ENCODE measurements at regions not wholly inside any gene's neighbourhood (a gene's known extent, or its start where the extent isn't known, plus 50 kb on each side); places are given as distances from the start of the nearest gene placed in this dataset.

DNA sequence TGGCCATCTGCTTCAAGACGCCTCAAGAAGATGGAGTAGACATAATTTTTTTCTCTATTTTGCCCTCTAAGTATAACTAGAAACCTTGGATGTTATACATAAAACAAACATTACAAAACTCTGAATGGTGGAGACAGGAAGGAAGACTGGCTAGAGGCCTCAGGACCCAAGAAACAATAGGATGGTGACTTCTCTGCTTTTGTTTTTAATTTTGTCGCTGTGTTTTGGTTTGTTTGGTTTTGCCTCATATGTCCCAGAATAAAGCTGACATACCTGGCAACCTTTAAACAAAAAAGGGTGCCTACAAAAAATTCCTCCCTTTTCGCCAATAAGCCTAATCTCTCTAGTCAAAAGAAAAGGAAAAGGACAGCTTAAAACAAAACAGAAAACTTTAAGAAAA, 109.1 kb downstream of the PPP4R3C start:
- no peaks in the 10 kb centered on the region for H3K9me2 ChIP-seq (ENCODE audit: insufficient read depth)
- no peak overlapping the region for H3K9ac ChIP-seq
- no peak overlapping the region for H3K27ac ChIP-seq
- in situ Hi-C loops (cut with MboI) = no loop called here
- H3F3A ChIP-seq (ENCODE audit: insufficient read depth) = no peaks in the 10 kb centered on the region
- H3K4me3 ChIP-seq = no peak overlapping the region
- no peaks in the 10 kb centered on the region for H3K79me2 ChIP-seq (ENCODE audit: insufficient read depth)
- TF ChIP-seq EZH2phosphoT487 (IDR thresholded peaks at IDR 0.05; ENCODE audit: insufficient read depth, low read depth) = no peak
- TF ChIP-seq EZH2 (IDR thresholded peaks at IDR 0.05; ENCODE audit: insufficient read depth, poor library complexity, severe bottlenecking) = no peak
- H4K20me1 ChIP-seq (ENCODE audit: insufficient read depth) = no peaks in the 10 kb centered on the region
- no peaks in the 10 kb centered on the region for H3K4me1 ChIP-seq (ENCODE audit: insufficient read depth)
- H2AFZ ChIP-seq = no peak overlapping the region
- no peak overlapping the region for H3K4me2 ChIP-seq (ENCODE audit: unreplicated experiment)
- no peak for DNase-seq
- 18 to 27% methylated on average over 3 of the region's 3 CpGs for WGBS, 2 experiments (ENCODE audit: low coverage in 1 of 2, low lambda C conversion rate in 2 of 2, missing lambda C conversion rate in 2 of 2)
- H3K9me3 ChIP-seq (ENCODE audit: low read depth) = no peaks in the 10 kb centered on the region
- no peaks in the 10 kb centered on the region for H3K36me3 ChIP-seq (ENCODE audit: low read depth)
- H3K27me3 ChIP-seq (replicated peaks; ENCODE audit: insufficient read depth) = no peaks in the 10 kb centered on the region

DNA sequence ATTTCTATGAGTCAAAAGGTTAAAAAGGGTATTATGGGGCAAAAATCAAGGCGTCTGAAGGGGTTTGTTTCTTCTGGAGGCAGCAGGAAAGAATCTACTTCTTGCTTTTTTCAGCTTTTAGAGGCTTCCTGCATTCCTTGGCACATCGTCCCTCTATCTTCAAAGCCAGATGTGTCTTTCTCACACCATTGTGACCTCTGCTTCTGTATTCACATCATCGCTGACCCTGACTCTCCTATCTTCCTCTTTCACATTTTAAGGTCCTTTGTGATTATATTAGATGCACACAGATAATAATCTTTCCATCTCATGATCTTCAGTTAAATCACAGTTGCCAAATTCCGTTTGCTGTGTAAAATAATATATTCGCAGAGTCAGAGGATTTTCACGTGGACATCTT, 112.7 kb downstream of the PPP4R3C start:
- no peaks in the 10 kb centered on the region for H3K27me3 ChIP-seq (replicated peaks; ENCODE audit: insufficient read depth)
- no peaks in the 10 kb centered on the region for H3K36me3 ChIP-seq (ENCODE audit: low read depth)
- TF ChIP-seq EZH2phosphoT487 (IDR thresholded peaks at IDR 0.05; ENCODE audit: insufficient read depth, low read depth) (no peak), EZH2 (IDR thresholded peaks at IDR 0.05; ENCODE audit: insufficient read depth, poor library complexity, severe bottlenecking) (no peak)
- WGBS, 2 experiments (ENCODE audit: low coverage in 1 of 2, low lambda C conversion rate in 2 of 2, missing lambda C conversion rate in 2 of 2) = 27 to 43% methylated on average over 6 of the region's 6 CpGs
- no peak overlapping the region for H2AFZ ChIP-seq
- no peaks in the 10 kb centered on the region for H3K9me2 ChIP-seq (ENCODE audit: insufficient read depth)
- H3K79me2 ChIP-seq (ENCODE audit: insufficient read depth) = no peaks in the 10 kb centered on the region
- no peaks in the 10 kb centered on the region for H3K4me1 ChIP-seq (ENCODE audit: insufficient read depth)
- no peak overlapping the region for H3K27ac ChIP-seq
- no peak overlapping the region for H3K4me2 ChIP-seq (ENCODE audit: unreplicated experiment)
- in situ Hi-C loops (cut with MboI) = no loop called here
- no peak for DNase-seq
- no peak overlapping the region for H3K9ac ChIP-seq
- H3K4me3 ChIP-seq = no peak overlapping the region
- no peaks in the 10 kb centered on the region for H3F3A ChIP-seq (ENCODE audit: insufficient read depth)
- H4K20me1 ChIP-seq (ENCODE audit: insufficient read depth) = no peaks in the 10 kb centered on the region
- no peaks in the 10 kb centered on the region for H3K9me3 ChIP-seq (ENCODE audit: low read depth)

DNA sequence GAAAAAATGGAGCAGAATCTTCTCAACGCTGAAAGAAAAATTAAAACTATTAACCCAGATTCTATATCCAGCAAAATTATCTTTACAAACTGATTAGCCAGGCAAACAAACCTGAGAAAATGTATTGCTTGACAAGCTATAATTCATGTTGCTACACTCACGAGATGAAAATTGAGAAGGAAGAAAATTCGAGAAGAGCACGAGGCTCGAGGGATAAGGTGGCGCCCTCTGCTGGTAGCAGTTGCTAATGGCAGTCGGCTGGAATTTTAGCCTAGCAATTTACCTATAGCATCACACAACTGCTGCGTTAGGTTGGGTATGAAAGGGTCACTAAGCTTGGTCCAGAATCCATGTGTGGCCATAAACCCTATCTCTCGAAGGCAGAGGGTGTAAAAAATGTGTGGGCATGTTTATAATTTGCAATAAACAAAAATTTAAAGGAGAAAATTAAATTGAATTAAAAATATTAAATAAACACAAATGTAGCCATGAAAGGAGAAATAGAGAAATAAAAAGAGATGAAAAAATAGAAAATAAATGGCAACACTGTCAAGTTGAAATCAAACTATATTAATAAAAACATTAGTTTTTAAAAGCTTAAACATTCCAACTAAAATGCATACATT, 126.6 kb downstream of the PPP4R3C start:
- H4K20me1 ChIP-seq (ENCODE audit: insufficient read depth) = no peaks in the 10 kb centered on the region
- peak overlapping the region; percentile 54; the same call in 1 of the 2 replicates for H3K4me3 ChIP-seq
- H3K9me3 ChIP-seq (ENCODE audit: low read depth) = no peaks in the 10 kb centered on the region
- H3K36me3 ChIP-seq (ENCODE audit: low read depth) = no peaks in the 10 kb centered on the region
- H2AFZ ChIP-seq = peak overlapping the region; percentile 62; the same call in 1 of the 2 replicates
- DNase-seq = peak; percentile 34
- TF ChIP-seq EZH2phosphoT487 (IDR thresholded peaks at IDR 0.05; ENCODE audit: insufficient read depth, low read depth) = no peak
- no peak overlapping the region for H3K9ac ChIP-seq
- no peaks in the 10 kb centered on the region for H3K27me3 ChIP-seq (replicated peaks; ENCODE audit: insufficient read depth)
- no peaks in the 10 kb centered on the region for H3K9me2 ChIP-seq (ENCODE audit: insufficient read depth)
- H3K79me2 ChIP-seq (ENCODE audit: insufficient read depth) = no peaks in the 10 kb centered on the region
- H3F3A ChIP-seq (ENCODE audit: insufficient read depth) = no peaks in the 10 kb centered on the region
- peak overlapping the region; percentile 65 for H3K4me2 ChIP-seq (ENCODE audit: unreplicated experiment)
- in situ Hi-C loops (cut with MboI) = no loop called here
- no peaks in the 10 kb centered on the region for H3K4me1 ChIP-seq (ENCODE audit: insufficient read depth)
- WGBS, 2 experiments (ENCODE audit: low coverage in 1 of 2, low lambda C conversion rate in 2 of 2, missing lambda C conversion rate in 2 of 2) = 2 to 4% methylated on average over 9 of the region's 9 CpGs
- no peak overlapping the region for H3K27ac ChIP-seq

DNA sequence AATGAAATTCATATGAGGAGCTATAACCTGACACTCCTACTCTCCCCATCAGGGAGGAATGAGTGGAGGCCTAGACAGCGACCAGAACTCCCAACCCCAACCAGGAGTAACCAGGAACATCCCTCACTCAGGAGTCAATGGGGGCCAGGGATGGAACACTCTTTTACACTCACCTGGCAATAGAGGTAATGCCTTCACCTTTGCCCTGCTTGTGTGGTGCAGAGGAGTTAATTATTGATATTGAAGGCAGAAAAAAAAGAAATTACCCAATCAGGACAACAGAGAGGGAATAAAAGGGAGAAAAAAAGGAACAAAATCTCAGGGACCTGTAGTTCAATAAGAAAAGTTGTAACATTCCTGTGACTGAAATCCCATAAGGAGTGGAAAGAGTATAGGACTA, 141.5 kb downstream of the PPP4R3C start:
- Histone ChIP-seq H3K9ac (no peak overlapping the region), H3K4me3 (no peak overlapping the region), H3K9me3 (ENCODE audit: low read depth) (no peaks in the 10 kb centered on the region), H3K9me2 (ENCODE audit: insufficient read depth) (no peaks in the 10 kb centered on the region), H3F3A (ENCODE audit: insufficient read depth) (no peaks in the 10 kb centered on the region), H2AFZ (no peak overlapping the region), H3K79me2 (ENCODE audit: insufficient read depth) (no peaks in the 10 kb centered on the region), H4K20me1 (ENCODE audit: insufficient read depth) (no peaks in the 10 kb centered on the region), H3K4me1 (ENCODE audit: insufficient read depth) (no peaks in the 10 kb centered on the region), H3K27me3 (replicated peaks; ENCODE audit: insufficient read depth) (no peaks in the 10 kb centered on the region), H3K4me2 (ENCODE audit: unreplicated experiment) (no peak overlapping the region), H3K36me3 (ENCODE audit: low read depth) (no peaks in the 10 kb centered on the region), H3K27ac (no peak overlapping the region)
- WGBS, 2 experiments (ENCODE audit: low coverage in 1 of 2, low lambda C conversion rate in 2 of 2, missing lambda C conversion rate in 2 of 2) = 0 to 15% methylated on average over 1 of the region's 1 CpG
- in situ Hi-C loops (cut with MboI) = no loop called here
- TF ChIP-seq EZH2 (IDR thresholded peaks at IDR 0.05; ENCODE audit: insufficient read depth, poor library complexity, severe bottlenecking) = no peak
- TF ChIP-seq EZH2phosphoT487 (IDR thresholded peaks at IDR 0.05; ENCODE audit: insufficient read depth, low read depth) = no peak
- no peak for DNase-seq

DNA sequence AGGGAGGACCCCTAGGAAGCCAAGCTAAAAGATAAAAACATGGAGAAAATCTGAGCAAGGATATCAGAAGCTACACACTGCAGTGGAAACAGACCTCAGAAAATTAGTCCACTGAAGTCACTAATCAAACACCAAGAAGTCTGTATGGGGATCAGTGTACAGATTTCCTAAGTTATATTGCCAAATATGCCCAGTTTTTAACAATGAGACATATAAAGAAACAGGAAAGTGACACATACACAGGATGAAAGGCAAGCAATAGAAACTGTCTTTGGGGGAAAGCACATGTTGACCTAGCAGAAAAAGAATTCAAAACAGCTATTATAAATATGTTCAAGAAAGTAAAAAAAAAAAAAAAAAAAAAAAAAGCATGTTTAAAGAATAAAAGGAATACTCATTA, 153.7 kb downstream of the PPP4R3C start:
- no peaks in the 10 kb centered on the region for H3K79me2 ChIP-seq (ENCODE audit: insufficient read depth)
- no peak for DNase-seq
- no peak overlapping the region for H2AFZ ChIP-seq
- H4K20me1 ChIP-seq (ENCODE audit: insufficient read depth) = no peaks in the 10 kb centered on the region
- no peak overlapping the region for H3K4me2 ChIP-seq (ENCODE audit: unreplicated experiment)
- TF ChIP-seq EZH2phosphoT487 (IDR thresholded peaks at IDR 0.05; ENCODE audit: insufficient read depth, low read depth) (no peak), EZH2 (IDR thresholded peaks at IDR 0.05; ENCODE audit: insufficient read depth, poor library complexity, severe bottlenecking) (no peak)
- H3K4me1 ChIP-seq (ENCODE audit: insufficient read depth) = no peaks in the 10 kb centered on the region
- H3K4me3 ChIP-seq = no peak overlapping the region
- in situ Hi-C loops (cut with MboI) = no loop called here
- H3K27ac ChIP-seq = no peak overlapping the region
- H3K36me3 ChIP-seq (ENCODE audit: low read depth) = no peaks in the 10 kb centered on the region
- no peaks in the 10 kb centered on the region for H3K9me2 ChIP-seq (ENCODE audit: insufficient read depth)
- no peak overlapping the region for H3K9ac ChIP-seq
- H3K9me3 ChIP-seq (ENCODE audit: low read depth) = no peaks in the 10 kb centered on the region
- no peaks in the 10 kb centered on the region for H3K27me3 ChIP-seq (replicated peaks; ENCODE audit: insufficient read depth)
- H3F3A ChIP-seq (ENCODE audit: insufficient read depth) = no peaks in the 10 kb centered on the region

All from GM23248 (cell line).